ENCODE measurements at regions not wholly inside any gene's neighbourhood (a gene's known extent, or its start where the extent isn't known, plus 50 kb on each side); places are given as distances from the start of the nearest gene placed in this dataset.

GRCh38 chr21:20004367-20004766 lies 993.8 kb upstream of the NCAM2 start:
- no peak for TF ChIP-seq CTCF (IDR thresholded peaks at IDR 0.05)
- no peak for TF ChIP-seq POLR2A (IDR thresholded peaks at IDR 0.05)
- no peak for TF ChIP-seq POLR2AphosphoS5 (IDR thresholded peaks at IDR 0.05)
- no peak for TF ChIP-seq EP300 (IDR thresholded peaks at IDR 0.05)

Measured in gastroesophageal sphincter (tissue), 3 donors.